Prostate gland (tissue), 2 donors: ENCODE measurements at regions not wholly inside any gene's neighbourhood (a gene's known extent, or its start where the extent isn't known, plus 50 kb on each side); places are given as distances from the start of the nearest gene placed in this dataset.

Experiments
- CTCF ChIP-seq, 4 experiments: fragments of 200-600 bp in 2 of 4; fragments of 450-650 bp in 2 of 4; sonication (generic) in 2 of 4; IDR thresholded peaks; 1 replicate in 3 of 4; 2 replicates in 1 of 4; pipeline ENCODE4 v1.5.1; 2016 to 2019; ENCODE audit warnings: antibody characterized with exemption in 4 of 4, mild to moderate bottlenecking in 2 of 4, moderate library complexity in 2 of 4
- POLR2A ChIP-seq: fragments of 450-650 bp; IDR thresholded peaks from one replicate; pipeline ENCODE4 v1.6.1; 2016; ENCODE audit warnings: antibody characterized with exemption, mild to moderate bottlenecking

- TF ChIP-seq POLR2A (no peak), CTCF (IDR thresholded peaks at IDR 0.05) (no peak)
Observed at GRCh38 chr3:13162549-13163320, 89.5 kb upstream of the IQSEC1 start.
